ENCODE measurements at regions not wholly inside any gene's neighbourhood (a gene's known extent, or its start where the extent isn't known, plus 50 kb on each side); places are given as distances from the start of the nearest gene placed in this dataset.

GRCh38 chr5:173454736-173455598, 126.8 kb upstream of the STC2 start:
- Histone ChIP-seq H2BK5ac (ENCODE audit: low read depth, low read length, poor library complexity) (peak overlapping the region; percentile 26), H3K23ac (ENCODE audit: low read length) (no peak overlapping the region)
- no CpG with 5 or more reads among the region's 10 CpGs for WGBS (ENCODE audit: extremely low coverage, insufficient coverage, insufficient read length)

GRCh38 chr5:173454361-173454735, 126.1 kb upstream of the STC2 start:
- Histone ChIP-seq H3K18ac (ENCODE audit: low read length) (no peak overlapping the region), H3K4me3 (ENCODE audit: low read depth, low read length) (no peak overlapping the region), H3K23ac (ENCODE audit: low read length) (no peak overlapping the region), H3K36me3 (ENCODE audit: control insufficient read depth in 1 of 2, insufficient read depth in 2 of 2, low read length in 2 of 2) (no peaks in the 10 kb centered on the region), H2BK120ac (ENCODE audit: insufficient read depth, low read length, poor library complexity) (no peak overlapping the region), H4K91ac (ENCODE audit: low read depth, low read length) (no peak overlapping the region), H3K14ac (ENCODE audit: low read length) (no peak overlapping the region), H4K12ac (ENCODE audit: low read depth, low read length) (no peak overlapping the region), H4K8ac (ENCODE audit: low read depth, low read length) (no peak overlapping the region), H3K9ac (ENCODE audit: low read length) (no peak overlapping the region), H3K79me1 (ENCODE audit: low read length) (no peaks in the 10 kb centered on the region), H3K4me1 (ENCODE audit: control insufficient read depth in 1 of 2, insufficient read depth in 2 of 2, low read length in 2 of 2) (peaks cover 0 to 3% of the 10 kb centered on the region in 2 experiments), H3K79me2 (ENCODE audit: control insufficient read depth, insufficient read depth, low read length, poor library complexity) (no peaks in the 10 kb centered on the region), H3K9me3 (ENCODE audit: insufficient read depth, low read depth, low read length) (no peaks in the 10 kb centered on the region), H3K4me2 (ENCODE audit: low read length) (no peak overlapping the region), H2AK5ac (ENCODE audit: low read length) (no peak overlapping the region), H3K27ac (ENCODE audit: low read depth, low read length) (peak overlapping the region; percentile 23), H2BK12ac (ENCODE audit: low read length) (no peak overlapping the region), H3K4ac (ENCODE audit: low read depth, low read length) (no peak overlapping the region), H2AFZ (ENCODE audit: insufficient read depth, low read length, poor library complexity) (no peak overlapping the region), H3K27me3 (ENCODE audit: insufficient read depth, low read length) (no peaks in the 10 kb centered on the region), H2BK5ac (ENCODE audit: low read depth, low read length, poor library complexity) (no peak overlapping the region)
- DNase-seq: peak in 1 of 2 donors; percentile 9
- WGBS (ENCODE audit: extremely low coverage, insufficient coverage, insufficient read length): no CpG with 5 or more reads among the region's 4 CpGs

More at GRCh38 chr5:173454736-173455598, 126.8 kb upstream of the STC2 start:
- H3K4me2 ChIP-seq (ENCODE audit: low read length): no peak overlapping the region
- H2BK120ac ChIP-seq (ENCODE audit: insufficient read depth, low read length, poor library complexity): no peak overlapping the region
- H3K4me3 ChIP-seq (ENCODE audit: low read depth, low read length): no peak overlapping the region
- peaks cover 0 to 3% of the 10 kb centered on the region in 2 experiments for H3K4me1 ChIP-seq (ENCODE audit: control insufficient read depth in 1 of 2, insufficient read depth in 2 of 2, low read length in 2 of 2)
- no peaks in the 10 kb centered on the region for H3K79me2 ChIP-seq (ENCODE audit: control insufficient read depth, insufficient read depth, low read length, poor library complexity)
- no peak overlapping the region for H4K12ac ChIP-seq (ENCODE audit: low read depth, low read length)
- H2BK12ac ChIP-seq (ENCODE audit: low read length): no peak overlapping the region
- no peak overlapping the region for H2AK5ac ChIP-seq (ENCODE audit: low read length)
- no peaks in the 10 kb centered on the region for H3K79me1 ChIP-seq (ENCODE audit: low read length)
- H3K9me3 ChIP-seq (ENCODE audit: insufficient read depth, low read depth, low read length): no peaks in the 10 kb centered on the region
- H3K9ac ChIP-seq (ENCODE audit: low read length): no peak overlapping the region
- H4K8ac ChIP-seq (ENCODE audit: low read depth, low read length): peak overlapping the region; percentile 49
- no peak overlapping the region for H3K14ac ChIP-seq (ENCODE audit: low read length)
- no peaks in the 10 kb centered on the region for H3K27me3 ChIP-seq (ENCODE audit: insufficient read depth, low read length)
- no peak overlapping the region for H2AFZ ChIP-seq (ENCODE audit: insufficient read depth, low read length, poor library complexity)
- H3K18ac ChIP-seq (ENCODE audit: low read length): no peak overlapping the region
- H3K4ac ChIP-seq (ENCODE audit: low read depth, low read length): no peak overlapping the region
- peak overlapping the region; percentile 77 for H3K27ac ChIP-seq (ENCODE audit: low read depth, low read length)
- no peaks in the 10 kb centered on the region for H3K36me3 ChIP-seq (ENCODE audit: control insufficient read depth in 1 of 2, insufficient read depth in 2 of 2, low read length in 2 of 2)
- H4K91ac ChIP-seq (ENCODE audit: low read depth, low read length): no peak overlapping the region
- peak; percentile 53 to 82 for DNase-seq

DNA sequence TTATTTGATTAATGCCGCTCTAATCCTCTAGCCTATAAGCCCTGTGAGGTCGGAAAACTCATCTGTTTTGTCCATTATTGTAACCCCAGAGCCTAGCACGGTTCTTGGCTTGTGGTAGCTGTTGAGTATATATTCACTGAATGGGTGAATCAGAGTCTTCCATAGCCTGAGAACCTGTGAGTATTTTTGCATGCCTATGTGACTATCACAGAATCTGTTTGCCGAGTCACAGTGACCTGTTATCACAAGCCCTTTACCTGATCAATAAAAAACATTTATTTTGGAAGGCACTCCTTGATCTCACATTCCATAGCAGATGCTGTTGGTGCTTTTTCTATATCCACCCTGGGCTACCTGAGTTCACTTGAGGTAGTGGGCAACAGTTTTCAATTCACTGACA, 125.0 kb upstream of the STC2 start:
- Histone ChIP-seq H2BK5ac (ENCODE audit: low read depth, low read length, poor library complexity) (no peak overlapping the region), H2AFZ (ENCODE audit: insufficient read depth, low read length, poor library complexity) (no peak overlapping the region), H4K12ac (ENCODE audit: low read depth, low read length) (no peak overlapping the region), H3K27ac (ENCODE audit: low read depth, low read length) (no peak overlapping the region), H3K27me3 (ENCODE audit: insufficient read depth, low read length) (no peaks in the 10 kb centered on the region), H3K18ac (ENCODE audit: low read length) (no peak overlapping the region), H2BK12ac (ENCODE audit: low read length) (no peak overlapping the region), H3K4me1 (ENCODE audit: control insufficient read depth in 1 of 2, insufficient read depth in 2 of 2, low read length in 2 of 2) (peaks cover 0 to 3% of the 10 kb centered on the region in 2 experiments), H3K9ac (ENCODE audit: low read length) (no peak overlapping the region), H3K4me2 (ENCODE audit: low read length) (no peak overlapping the region), H2AK5ac (ENCODE audit: low read length) (no peak overlapping the region), H3K14ac (ENCODE audit: low read length) (no peak overlapping the region), H3K9me3 (ENCODE audit: insufficient read depth, low read depth, low read length) (no peaks in the 10 kb centered on the region), H3K36me3 (ENCODE audit: control insufficient read depth in 1 of 2, insufficient read depth in 2 of 2, low read length in 2 of 2) (no peaks in the 10 kb centered on the region), H3K79me1 (ENCODE audit: low read length) (no peaks in the 10 kb centered on the region), H3K4me3 (ENCODE audit: low read depth, low read length) (no peak overlapping the region), H4K8ac (ENCODE audit: low read depth, low read length) (no peak overlapping the region), H3K23ac (ENCODE audit: low read length) (no peak overlapping the region), H3K4ac (ENCODE audit: low read depth, low read length) (no peak overlapping the region), H2BK120ac (ENCODE audit: insufficient read depth, low read length, poor library complexity) (no peak overlapping the region), H3K79me2 (ENCODE audit: control insufficient read depth, insufficient read depth, low read length, poor library complexity) (no peaks in the 10 kb centered on the region), H4K91ac (ENCODE audit: low read depth, low read length) (no peak overlapping the region)
- WGBS (ENCODE audit: extremely low coverage, insufficient coverage, insufficient read length): no CpG with 5 or more reads among the region's 4 CpGs
- no peak for DNase-seq

DNA sequence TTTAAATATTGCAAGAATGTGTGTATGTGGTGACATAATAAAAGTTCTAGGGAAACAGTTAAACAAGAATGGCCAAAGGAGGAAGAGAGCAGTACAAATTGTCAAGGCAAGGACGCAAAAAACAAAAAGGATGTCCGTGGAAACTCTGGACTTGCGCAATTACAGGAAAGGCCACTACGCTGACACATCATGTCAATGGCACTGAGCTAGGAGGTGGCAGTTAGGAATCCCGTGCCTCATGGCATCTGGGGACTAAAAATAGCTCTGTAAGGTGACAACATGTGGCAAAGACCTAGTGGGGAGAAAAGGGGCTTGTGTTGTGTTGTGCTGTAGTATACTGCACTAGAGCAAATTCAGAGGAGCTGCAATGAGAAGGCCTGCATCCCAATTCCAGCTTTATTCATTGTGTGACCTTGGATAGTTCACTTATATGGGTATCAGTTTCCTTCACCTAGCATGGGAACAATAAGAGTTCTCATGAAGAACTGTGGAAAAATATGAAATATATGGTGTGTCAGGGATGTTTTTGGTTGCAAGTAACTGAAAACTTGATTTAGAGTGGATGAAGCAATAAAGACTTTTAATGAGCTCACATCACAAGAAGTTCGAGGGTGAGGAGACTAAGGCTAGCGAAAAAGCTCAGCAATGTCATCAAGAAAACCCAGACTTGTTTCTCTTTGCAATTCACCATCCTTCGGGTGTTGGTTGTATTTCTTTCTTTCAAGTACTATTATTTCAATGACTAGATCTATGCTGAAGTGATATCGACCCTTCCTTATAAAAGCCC, 124.1 kb upstream of the STC2 start:
- no peaks in the 10 kb centered on the region for H3K9me3 ChIP-seq (ENCODE audit: insufficient read depth, low read depth, low read length)
- H3K4me3 ChIP-seq (ENCODE audit: low read depth, low read length): no peak overlapping the region
- no peak overlapping the region for H2BK120ac ChIP-seq (ENCODE audit: insufficient read depth, low read length, poor library complexity)
- no peak overlapping the region for H4K91ac ChIP-seq (ENCODE audit: low read depth, low read length)
- H3K4ac ChIP-seq (ENCODE audit: low read depth, low read length): no peak overlapping the region
- H3K79me1 ChIP-seq (ENCODE audit: low read length): no peaks in the 10 kb centered on the region
- WGBS (ENCODE audit: extremely low coverage, insufficient coverage, insufficient read length): no CpG with 5 or more reads among the region's 9 CpGs
- no peak overlapping the region for H2BK12ac ChIP-seq (ENCODE audit: low read length)
- no peak overlapping the region for H3K4me2 ChIP-seq (ENCODE audit: low read length)
- peak; percentile 96 to 98 for DNase-seq
- no peak overlapping the region for H3K9ac ChIP-seq (ENCODE audit: low read length)
- no peak overlapping the region for H4K8ac ChIP-seq (ENCODE audit: low read depth, low read length)
- H4K12ac ChIP-seq (ENCODE audit: low read depth, low read length): no peak overlapping the region
- H3K23ac ChIP-seq (ENCODE audit: low read length): no peak overlapping the region
- H3K36me3 ChIP-seq (ENCODE audit: control insufficient read depth in 1 of 2, insufficient read depth in 2 of 2, low read length in 2 of 2): no peaks in the 10 kb centered on the region
- H2AFZ ChIP-seq (ENCODE audit: insufficient read depth, low read length, poor library complexity): no peak overlapping the region
- H3K27ac ChIP-seq (ENCODE audit: low read depth, low read length): no peak overlapping the region
- H3K4me1 ChIP-seq (ENCODE audit: control insufficient read depth in 1 of 2, insufficient read depth in 2 of 2, low read length in 2 of 2): peaks cover 0 to 3% of the 10 kb centered on the region in 2 experiments
- H3K18ac ChIP-seq (ENCODE audit: low read length): no peak overlapping the region
- no peaks in the 10 kb centered on the region for H3K27me3 ChIP-seq (ENCODE audit: insufficient read depth, low read length)
- H2BK5ac ChIP-seq (ENCODE audit: low read depth, low read length, poor library complexity): no peak overlapping the region
- H2AK5ac ChIP-seq (ENCODE audit: low read length): no peak overlapping the region
- no peak overlapping the region for H3K14ac ChIP-seq (ENCODE audit: low read length)
- no peaks in the 10 kb centered on the region for H3K79me2 ChIP-seq (ENCODE audit: control insufficient read depth, insufficient read depth, low read length, poor library complexity)
